SK-N-SH (cell line): ENCODE measurements at regions not wholly inside any gene's neighbourhood (a gene's known extent, or its start where the extent isn't known, plus 50 kb on each side); places are given as distances from the start of the nearest gene placed in this dataset.
"Not testable (repeated sequence)": the region's sequence is repeated elsewhere in the genome, so short reads cannot be mapped to it uniquely, and the experiment has no call there.

ENCODE experiments used
- CTCF ChIA-PET: fragments of 300-600, 350-600 bp; formaldehyde crosslinking; extraction: SDS; loops from one replicate; lab custom pipeline; 2021; lab: Yijun Ruan, JAX
- POLR2A ChIA-PET: fragments of 350-600 bp; sonication (Branson Sonifier 250); formaldehyde crosslinking; extraction: SDS; loops from one replicate; lab custom pipeline; 2020; ENCODE audit warnings: antibody characterized with exemption, inconsistent platforms; lab: Yijun Ruan, JAX
- DNase-seq: peaks from one replicate; pipeline ENCODE4 v3.0.0; 2012
- H2AFZ ChIP-seq: fragments of 200-600 bp; sonication (generic); 2 replicates; pipeline ENCODE4 v1.8.1; 2016; ENCODE audit warnings: antibody characterized with exemption, mild to moderate bottlenecking, low read depth
- H3F3A ChIP-seq: fragments of 200-600 bp; sonication (generic); replicated peaks from 2 replicates; pipeline ENCODE3; 2016; ENCODE audit warnings: antibody characterized with exemption, mild to moderate bottlenecking; ENCODE audit not compliant: insufficient read depth
- H3K27ac ChIP-seq, 2 experiments: fragments of 200-500 bp in 1 of 2; fragments of 200-600 bp in 1 of 2; sonication (Bioruptor generic) in 1 of 2; sonication (generic), shearing (Covaris generic) in 1 of 2; 2 replicates each; pipeline versions ENCODE4 v1.5.1 to v1.6.1; 2014 to 2016; ENCODE audit warnings: low read depth in 2 of 2, inconsistent platforms in 1 of 2, low read length in 1 of 2, mild to moderate bottlenecking in 1 of 2, mixed read lengths in 1 of 2
- H3K27me3 ChIP-seq: fragments of 200-600 bp; sonication (generic), shearing (Covaris generic); 2 replicates; pipeline ENCODE4 v1.6.1; 2016; ENCODE audit warnings: mixed run types; ENCODE audit not compliant: insufficient read depth
- H3K36me3 ChIP-seq, 2 experiments: fragments of 200-500 bp in 1 of 2; fragments of 200-600 bp in 1 of 2; sonication (Bioruptor generic) in 1 of 2; sonication (generic) in 1 of 2; replicated peaks in 1 of 2; 2 replicates each; pipeline versions ENCODE3 to v1.5.1; 2014 to 2016; ENCODE audit warnings: low read length in 1 of 2, mild to moderate bottlenecking in 1 of 2; ENCODE audit not compliant: insufficient read depth in 2 of 2, control insufficient read depth in 1 of 2
- H3K4me1 ChIP-seq, 2 experiments: fragments of 200-500 bp in 1 of 2; fragments of 200-600 bp in 1 of 2; sonication (Bioruptor generic) in 1 of 2; sonication (generic), shearing (Covaris generic) in 1 of 2; 2 replicates each; pipeline versions ENCODE4 v1.5.1 to v1.6.1; 2014 to 2016; ENCODE audit warnings: low read depth in 1 of 2, low read length in 1 of 2, mixed run types in 1 of 2; ENCODE audit not compliant: insufficient read depth in 2 of 2, control insufficient read depth in 1 of 2
- H3K4me2 ChIP-seq: fragments of 200-600 bp; sonication (generic), shearing (Covaris generic); 2 replicates; pipeline ENCODE4 v1.6.1; 2017; ENCODE audit warnings: mixed run types
- H3K4me3 ChIP-seq, 2 experiments: fragments of 200-500 bp in 1 of 2; fragments of 200-600 bp in 1 of 2; sonication (Bioruptor generic) in 1 of 2; sonication (generic), shearing (Covaris generic) in 1 of 2; 2 replicates each; pipeline versions ENCODE4 v1.5.1 to v1.8.1; 2014 to 2016; ENCODE audit warnings: low read depth in 2 of 2, inconsistent platforms in 1 of 2, low read length in 1 of 2, mild to moderate bottlenecking in 1 of 2, mixed read lengths in 1 of 2, moderate library complexity in 1 of 2
- H3K79me2 ChIP-seq: fragments of 200-600 bp; sonication (generic); 2 replicates; pipeline ENCODE4 v1.8.1; 2017; ENCODE audit warnings: mild to moderate bottlenecking; ENCODE audit not compliant: insufficient read depth
- H3K9ac ChIP-seq: fragments of 200-600 bp; sonication (generic); 2 replicates; pipeline ENCODE4 v1.6.1; 2017; ENCODE audit warnings: mixed run types
- H3K9me2 ChIP-seq: fragments of 200-600 bp; sonication (generic); 2 replicates; pipeline ENCODE4 v1.6.1; 2017; ENCODE audit warnings: mixed run types
- H3K9me3 ChIP-seq: fragments of 200-600 bp; sonication (generic); 2 replicates; pipeline ENCODE4 v1.6.1; 2017; ENCODE audit warnings: mixed run types, mild to moderate bottlenecking, moderate library complexity
- H4K20me1 ChIP-seq: fragments of 200-600 bp; sonication (generic); 2 replicates; pipeline ENCODE4 v1.6.1; 2017; ENCODE audit warnings: mild to moderate bottlenecking, mixed run types; ENCODE audit not compliant: insufficient read depth
- CHD2 ChIP-seq: fragments of 150-350 bp; IDR thresholded peaks from 2 replicates; pipeline ENCODE4 v1.6.1; 2018; ENCODE audit warnings: low read length; ENCODE audit not compliant: partially characterized antibody
- ELF1 ChIP-seq: IDR thresholded peaks from 2 replicates; pipeline ENCODE4 v1.4.0; 2012
- EP300 ChIP-seq, 2 experiments: IDR thresholded peaks; 2 replicates each; pipeline versions ENCODE4 v1.4.0 to v1.6.1; 2012; ENCODE audit warnings: borderline replicate concordance in 1 of 2, low read depth in 1 of 2, low read length in 1 of 2
- FOSL2 ChIP-seq: IDR thresholded peaks from 2 replicates; pipeline ENCODE4 v1.4.0; 2012; ENCODE audit warnings: low read depth, mild to moderate bottlenecking, moderate library complexity, borderline replicate concordance
- GABPA ChIP-seq: IDR thresholded peaks from 2 replicates; pipeline ENCODE4 v1.4.0; 2012; ENCODE audit warnings: low read depth, mild to moderate bottlenecking
- GATA2 ChIP-seq: sonication (generic); formaldehyde crosslinking; IDR thresholded peaks from 2 replicates; pipeline ENCODE4 v1.5.0; 2020; ENCODE audit warnings: mild to moderate bottlenecking, missing genetic modification reagents
- JUND ChIP-seq: IDR thresholded peaks from 2 replicates; pipeline ENCODE4 v1.4.0; 2012
- POLR2AphosphoS5 ChIP-seq: IDR thresholded peaks from 2 replicates; pipeline ENCODE4 v1.6.1; 2012; ENCODE audit warnings: low read depth, low read length
- RCOR1 ChIP-seq: fragments of 150-350 bp; IDR thresholded peaks from 2 replicates; pipeline ENCODE4 v1.6.1; 2017; ENCODE audit warnings: antibody characterized with exemption, low read length
- TAF1 ChIP-seq: IDR thresholded peaks from 2 replicates; pipeline ENCODE4 v1.6.1; 2012; ENCODE audit warnings: low read depth, mild to moderate bottlenecking, low read length, moderate library complexity, borderline replicate concordance
- TEAD4 ChIP-seq: IDR thresholded peaks from 2 replicates; pipeline ENCODE4 v1.4.0; 2012; ENCODE audit warnings: mild to moderate bottlenecking, borderline replicate concordance; ENCODE audit not compliant: insufficient read depth
- USF2 ChIP-seq: fragments of 150-350 bp; IDR thresholded peaks from 2 replicates; pipeline ENCODE4 v1.6.1; 2017; ENCODE audit warnings: antibody characterized with exemption, low read length, low read depth, borderline replicate concordance
- YY1 ChIP-seq: IDR thresholded peaks from 2 replicates; pipeline ENCODE4 v1.4.0; 2012; ENCODE audit warnings: low read depth, mild to moderate bottlenecking
- WGBS: methylation state at CpG from one replicate; pipeline ENCODE4 v1.1.6; 2017; ENCODE audit warnings: low lambda C conversion rate; 5-methylcytosine and 5-hydroxymethylcytosine counted together
- TF ChIP-seq, protein P1 (sequence below): IDR thresholded peaks from 2 replicates; pipeline ENCODE4 v1.4.0; 2012; ENCODE audit warnings: low read depth, borderline replicate concordance
- TF ChIP-seq, protein P2 (sequence below): IDR thresholded peaks from 2 replicates; pipeline ENCODE4; 2012

GRCh38 chrX:63525491-63525890 is 174.4 kb upstream of the SPIN4 start:
- peaks cover 6% of the 10 kb centered on the region; the same call in 1 of the 2 replicates for H3K79me2 ChIP-seq
- H3K9ac ChIP-seq, result no peak overlapping the region
- no peaks in the 10 kb centered on the region for H3K9me3 ChIP-seq
- H3K9me2 ChIP-seq, result no peaks in the 10 kb centered on the region
- 41% methylated on average over 3 of the region's 3 CpGs for WGBS
- H3K27ac ChIP-seq, result no peak overlapping the region
- no peak overlapping the region for H3K4me2 ChIP-seq
- no peaks in the 10 kb centered on the region for H3F3A ChIP-seq
- TF ChIP-seq TEAD4 (no peak), GABPA (no peak), CHD2 (no peak), JUND (no peak), EP300 (IDR thresholded peaks at IDR 0.05; ENCODE audit: borderline replicate concordance in 1 of 2, low read depth in 1 of 2, low read length in 1 of 2) (no peak), RCOR1 (no peak), YY1 (no peak), USF2 (no peak), FOSL2 (no peak), POLR2AphosphoS5 (no peak), ELF1 (no peak), GATA2 (CRISPR knock-in tag) (no peak), TAF1 (no peak)
- TF ChIP-seq, protein P1, sequence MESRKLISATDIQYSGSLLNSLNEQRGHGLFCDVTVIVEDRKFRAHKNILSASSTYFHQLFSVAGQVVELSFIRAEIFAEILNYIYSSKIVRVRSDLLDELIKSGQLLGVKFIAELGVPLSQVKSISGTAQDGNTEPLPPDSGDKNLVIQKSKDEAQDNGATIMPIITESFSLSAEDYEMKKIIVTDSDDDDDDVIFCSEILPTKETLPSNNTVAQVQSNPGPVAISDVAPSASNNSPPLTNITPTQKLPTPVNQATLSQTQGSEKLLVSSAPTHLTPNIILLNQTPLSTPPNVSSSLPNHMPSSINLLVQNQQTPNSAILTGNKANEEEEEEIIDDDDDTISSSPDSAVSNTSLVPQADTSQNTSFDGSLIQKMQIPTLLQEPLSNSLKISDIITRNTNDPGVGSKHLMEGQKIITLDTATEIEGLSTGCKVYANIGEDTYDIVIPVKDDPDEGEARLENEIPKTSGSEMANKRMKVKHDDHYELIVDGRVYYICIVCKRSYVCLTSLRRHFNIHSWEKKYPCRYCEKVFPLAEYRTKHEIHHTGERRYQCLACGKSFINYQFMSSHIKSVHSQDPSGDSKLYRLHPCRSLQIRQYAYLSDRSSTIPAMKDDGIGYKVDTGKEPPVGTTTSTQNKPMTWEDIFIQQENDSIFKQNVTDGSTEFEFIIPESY, result no peak
- TF ChIP-seq, protein P2, sequence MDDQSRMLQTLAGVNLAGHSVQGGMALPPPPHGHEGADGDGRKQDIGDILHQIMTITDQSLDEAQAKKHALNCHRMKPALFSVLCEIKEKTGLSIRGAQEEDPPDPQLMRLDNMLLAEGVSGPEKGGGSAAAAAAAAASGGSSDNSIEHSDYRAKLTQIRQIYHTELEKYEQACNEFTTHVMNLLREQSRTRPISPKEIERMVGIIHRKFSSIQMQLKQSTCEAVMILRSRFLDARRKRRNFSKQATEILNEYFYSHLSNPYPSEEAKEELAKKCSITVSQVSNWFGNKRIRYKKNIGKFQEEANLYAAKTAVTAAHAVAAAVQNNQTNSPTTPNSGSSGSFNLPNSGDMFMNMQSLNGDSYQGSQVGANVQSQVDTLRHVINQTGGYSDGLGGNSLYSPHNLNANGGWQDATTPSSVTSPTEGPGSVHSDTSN, result no peak
- H4K20me1 ChIP-seq, result no peaks in the 10 kb centered on the region
- H2AFZ ChIP-seq, result no peak overlapping the region
- ChIA-PET POLR2A (interaction anchor here (0.6 kb wide), 1 partner anchor 25 kb away, joined by 4 read pairs; no protein-coding TSS in a partner anchor), CTCF (interaction anchor here (0.6 kb wide), 1 partner anchor 56 kb away, joined by 3 read pairs; no protein-coding TSS in a partner anchor)
- no peaks in the 10 kb centered on the region for H3K4me1 ChIP-seq
- no peaks in the 10 kb centered on the region for H3K36me3 ChIP-seq
- H3K4me3 ChIP-seq, result no peak overlapping the region
- no peak for DNase-seq
- H3K27me3 ChIP-seq, result no peaks in the 10 kb centered on the region

- H2AFZ ChIP-seq, POLR2A ChIA-PET, H3K36me3 ChIP-seq, H3K9me2 ChIP-seq, H3K4me2 ChIP-seq, H3K27me3 ChIP-seq, H3K9ac ChIP-seq, CTCF ChIA-PET, H3F3A ChIP-seq, H3K9me3 ChIP-seq, H3K4me3 ChIP-seq, DNase-seq, H3K4me1 ChIP-seq, H4K20me1 ChIP-seq, H3K27ac ChIP-seq, H3K79me2 ChIP-seq: not testable (repeated sequence)
- 56% methylated on average over 7 of the region's 11 CpGs for whole genome bisulfite sequencing
Measured at GRCh38 chrX:63519368-63519767, 168.2 kb upstream of the SPIN4 start.
